Keratinocyte (primary cell): ENCODE measurements at regions not wholly inside any gene's neighbourhood (a gene's known extent, or its start where the extent isn't known, plus 50 kb on each side); places are given as distances from the start of the nearest gene placed in this dataset.

Experiments used
- DNase-seq: peaks from one replicate; pipeline ENCODE4 v3.0.0-alpha.2; 2011; ENCODE audit warnings: low read depth, missing footprints, low spot score
- FAIRE-seq: peaks from 2 replicates; lab custom pipeline; 2011; peaks lifted over from hg19 to GRCh38; lab: Jason Lieb, UNC
- H2AFZ ChIP-seq: 2 replicates; pipeline ENCODE4 v1.6.0; 2012; ENCODE audit warnings: low read length, control low read depth, inconsistent platforms; ENCODE audit not compliant: control insufficient read depth
- H3K27ac ChIP-seq: 2 replicates; pipeline ENCODE4 v1.5.1; 2011; ENCODE audit warnings: low read length; ENCODE audit not compliant: control insufficient read depth, insufficient read depth
- H3K27me3 ChIP-seq: 3 replicates; pipeline ENCODE4 v1.6.0; 2011; ENCODE audit warnings: low read length; ENCODE audit not compliant: control insufficient read depth, insufficient read depth; ENCODE audit errors: extremely low read depth
- H3K36me3 ChIP-seq, 2 experiments: 2 replicates in 1 of 2; 3 replicates in 1 of 2; pipeline ENCODE4 v1.5.1; 2011; ENCODE audit warnings: low read length in 2 of 2, mild to moderate bottlenecking in 1 of 2; ENCODE audit not compliant: control insufficient read depth in 2 of 2, insufficient read depth in 2 of 2; ENCODE audit errors: extremely low read depth in 1 of 2
- H3K4me1 ChIP-seq: 3 replicates; pipeline ENCODE4 v1.5.1; 2011; ENCODE audit warnings: low read length; ENCODE audit not compliant: control insufficient read depth, insufficient read depth; ENCODE audit errors: extremely low read depth
- H3K4me2 ChIP-seq: 3 replicates; pipeline ENCODE4 v1.6.0; 2011; ENCODE audit warnings: low read depth, low read length; ENCODE audit not compliant: control insufficient read depth, insufficient read depth; ENCODE audit errors: extremely low read depth
- H3K4me3 ChIP-seq, 3 experiments: fragments of 200-600 bp in 1 of 3; sonication (generic) in 1 of 3; 2 replicates in 2 of 3; 3 replicates in 1 of 3; pipeline ENCODE4 v1.5.1; 2011 to 2016; ENCODE audit warnings: low read length in 3 of 3, mild to moderate bottlenecking in 3 of 3, control low read depth in 2 of 3, inconsistent platforms in 1 of 3, low read depth in 1 of 3, mixed read lengths in 1 of 3, mixed run types in 1 of 3, moderate library complexity in 1 of 3; ENCODE audit not compliant: control insufficient read depth in 2 of 3, insufficient read depth in 2 of 3; ENCODE audit errors: extremely low read depth in 1 of 3
- H3K79me2 ChIP-seq: 2 replicates; pipeline ENCODE4 v1.6.0; 2012; ENCODE audit warnings: low read length; ENCODE audit not compliant: control insufficient read depth, insufficient read depth
- H3K9ac ChIP-seq: 3 replicates; pipeline ENCODE4 v1.6.0; 2011; ENCODE audit warnings: low read length; ENCODE audit not compliant: control insufficient read depth, insufficient read depth; ENCODE audit errors: extremely low read depth
- H3K9me1 ChIP-seq: 3 replicates; pipeline ENCODE4 v1.6.0; 2011; ENCODE audit warnings: low read length; ENCODE audit not compliant: control insufficient read depth, insufficient read depth; ENCODE audit errors: extremely low read depth
- H3K9me3 ChIP-seq: 2 replicates; pipeline ENCODE4 v1.5.1; 2012; ENCODE audit warnings: low read depth, low read length; ENCODE audit not compliant: control insufficient read depth
- H4K20me1 ChIP-seq: 3 replicates; pipeline ENCODE4 v1.6.0; 2011; ENCODE audit warnings: low read length; ENCODE audit not compliant: control insufficient read depth, insufficient read depth; ENCODE audit errors: extremely low read depth
- CTCF ChIP-seq, 3 experiments: IDR thresholded peaks in 1 of 3; conservative IDR thresholded peaks in 1 of 3; optimal IDR thresholded peaks in 1 of 3; 2 replicates in 2 of 3; 3 replicates in 1 of 3; pipeline versions ENCODE3 to v1.5.1; 2011; ENCODE audit warnings: low read length in 3 of 3, mild to moderate bottlenecking in 3 of 3, moderate library complexity in 2 of 3, control low read depth in 1 of 3, inconsistent platforms in 1 of 3; ENCODE audit not compliant: insufficient read depth in 2 of 3; ENCODE audit errors: extremely low read depth in 1 of 3
- EZH2 ChIP-seq: IDR thresholded peaks from one replicate; pipeline ENCODE4 v1.6.1; 2012; ENCODE audit warnings: inconsistent platforms, mild to moderate bottlenecking, low read length, moderate library complexity
- dilution Hi-C: fragments of 300-500 bp; cut with MboI; formaldehyde crosslinking; loops from one replicate; pipeline ENCODE4 v1.7.0; 2020; ENCODE audit warnings: low sequenced_read_pairs; ENCODE audit not compliant: extremely low pct_ligation_motif_present

GRCh38 chr20:21614980-21615379 is 90.5 kb upstream of the PAX1 start:
- H3K4me3 ChIP-seq, result no peak overlapping the region
- H3K36me3 ChIP-seq, result no peaks in the 10 kb centered on the region
- H3K79me2 ChIP-seq, result no peaks in the 10 kb centered on the region
- no peaks in the 10 kb centered on the region for H3K9me1 ChIP-seq
- H3K4me1 ChIP-seq, result no peaks in the 10 kb centered on the region
- H3K27me3 ChIP-seq, result no peaks in the 10 kb centered on the region
- no peaks in the 10 kb centered on the region for H3K9me3 ChIP-seq
- H2AFZ ChIP-seq, result no peak overlapping the region
- dilution Hi-C loops, result no loop called here
- no peak overlapping the region for H3K9ac ChIP-seq
- H3K27ac ChIP-seq, result no peak overlapping the region
- TF ChIP-seq EZH2 (no peak), CTCF (optimal IDR thresholded peaks at IDR 0.05 in 1 of 3, IDR thresholded peaks at IDR 0.05 in 1 of 3, conservative IDR thresholded peaks at IDR 0.05 in 1 of 3; ENCODE audit: extremely low read depth in 1 of 3, insufficient read depth in 2 of 3, low read length in 3 of 3) (no peak)
- no peak for FAIRE-seq
- DNase-seq, result no peak
- H4K20me1 ChIP-seq, result no peaks in the 10 kb centered on the region
- no peak overlapping the region for H3K4me2 ChIP-seq

GRCh38 chr20:21613512-21613911 is 92.0 kb upstream of the PAX1 start:
- no peaks in the 10 kb centered on the region for H3K4me1 ChIP-seq
- no peak for DNase-seq
- no peak overlapping the region for H3K4me3 ChIP-seq
- TF ChIP-seq EZH2, result no peak
- TF ChIP-seq CTCF (optimal IDR thresholded peaks at IDR 0.05 in 1 of 3, IDR thresholded peaks at IDR 0.05 in 1 of 3, conservative IDR thresholded peaks at IDR 0.05 in 1 of 3; ENCODE audit: extremely low read depth in 1 of 3, insufficient read depth in 2 of 3, low read length in 3 of 3), result no peak
- no peak overlapping the region for H3K9ac ChIP-seq
- dilution Hi-C loops, result no loop called here
- H3K27me3 ChIP-seq, result no peaks in the 10 kb centered on the region
- H3K9me1 ChIP-seq, result no peaks in the 10 kb centered on the region
- no peaks in the 10 kb centered on the region for H4K20me1 ChIP-seq
- no peak overlapping the region for H3K4me2 ChIP-seq
- H2AFZ ChIP-seq, result no peak overlapping the region
- no peak for FAIRE-seq
- no peak overlapping the region for H3K27ac ChIP-seq
- no peaks in the 10 kb centered on the region for H3K79me2 ChIP-seq
- H3K36me3 ChIP-seq, result no peaks in the 10 kb centered on the region
- no peaks in the 10 kb centered on the region for H3K9me3 ChIP-seq
